GM21619 (cell line): ENCODE measurements at regions not wholly inside any gene's neighbourhood (a gene's known extent, or its start where the extent isn't known, plus 50 kb on each side); places are given as distances from the start of the nearest gene placed in this dataset.
A peak's percentile ranks its signal among the peaks of the same experiment; 100 is the strongest.

Source experiments
- ATAC-seq: cut with Tn5 transposase; IDR thresholded peaks from one replicate; pipeline ENCODE4 v1.9.1; 2021; ENCODE audit not compliant: unreplicated experiment

DNA sequence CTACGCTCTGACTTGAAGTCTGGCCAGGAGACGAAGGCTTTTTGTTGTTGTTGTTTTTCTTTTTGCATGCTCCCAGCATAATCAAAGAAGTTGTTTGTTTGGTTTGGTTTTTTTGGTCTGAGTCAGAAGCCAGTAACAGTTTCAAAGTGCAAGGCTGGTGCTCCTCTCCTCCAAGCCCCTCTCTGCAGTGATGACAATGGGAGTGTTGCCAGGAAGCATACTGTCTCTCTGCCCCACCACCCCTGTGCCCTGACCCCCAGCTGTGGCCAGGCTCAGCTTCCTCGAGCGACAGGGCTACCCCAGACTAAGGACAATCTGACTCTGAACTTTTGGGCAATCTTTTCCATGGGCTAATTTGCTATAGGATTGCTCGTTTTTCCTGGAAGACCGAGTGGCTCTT lies 173.8 kb upstream of the PITX1 start:
- no peak for ATAC-seq

DNA sequence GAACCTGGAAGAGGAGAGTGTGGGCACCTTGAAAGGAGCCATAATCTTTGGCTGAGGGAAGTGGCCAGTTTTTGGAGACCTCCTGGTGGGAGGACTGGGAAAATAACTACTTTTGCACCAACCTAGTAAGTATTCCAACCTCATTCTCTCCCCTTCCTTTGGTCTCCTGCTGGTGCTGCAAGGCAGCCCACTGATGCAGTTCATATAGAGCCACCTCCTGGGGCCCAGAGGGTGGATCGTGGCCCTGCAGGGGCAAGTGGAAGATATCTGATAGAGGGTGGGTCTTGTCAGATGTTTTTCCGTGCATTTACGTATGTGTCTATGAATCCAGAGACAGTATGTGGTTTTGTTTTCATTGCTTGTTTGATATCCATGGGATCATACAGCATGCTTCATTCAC lies 172.8 kb upstream of the PITX1 start:
- no peak for ATAC-seq

DNA sequence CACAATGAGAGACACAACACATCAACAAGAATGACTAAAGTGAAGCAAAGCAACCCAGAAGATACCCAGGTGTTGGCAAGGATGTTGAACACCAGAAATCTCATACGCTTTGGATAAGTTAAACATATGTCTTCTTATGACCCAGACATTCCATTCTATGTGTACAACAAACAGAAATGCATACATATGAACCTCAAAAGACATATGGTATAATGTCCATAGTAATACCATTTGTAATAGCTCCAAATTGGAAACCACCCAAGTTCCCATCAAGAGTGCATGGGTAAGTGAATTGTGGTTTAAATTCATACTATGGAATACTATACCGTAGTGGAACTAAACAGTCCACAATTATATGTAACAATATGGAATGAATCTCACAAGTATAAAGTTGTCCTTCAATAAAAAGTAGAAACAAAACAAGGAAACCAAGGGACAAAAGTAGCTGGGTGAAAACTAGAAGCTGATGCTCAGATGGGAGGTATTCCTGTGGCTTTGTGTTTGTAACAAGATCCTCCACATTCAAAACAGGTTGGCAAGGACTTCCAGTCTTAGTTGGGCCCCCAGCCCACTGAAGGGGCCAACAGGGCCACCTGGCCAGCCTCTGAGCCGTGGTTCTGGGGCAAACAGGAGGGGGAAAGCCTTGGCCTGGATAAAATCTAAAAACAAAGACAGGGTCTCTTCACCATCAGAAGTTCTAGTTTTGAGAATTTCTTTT lies 171.8 kb upstream of the PITX1 start:
- no peak for ATAC-seq

DNA sequence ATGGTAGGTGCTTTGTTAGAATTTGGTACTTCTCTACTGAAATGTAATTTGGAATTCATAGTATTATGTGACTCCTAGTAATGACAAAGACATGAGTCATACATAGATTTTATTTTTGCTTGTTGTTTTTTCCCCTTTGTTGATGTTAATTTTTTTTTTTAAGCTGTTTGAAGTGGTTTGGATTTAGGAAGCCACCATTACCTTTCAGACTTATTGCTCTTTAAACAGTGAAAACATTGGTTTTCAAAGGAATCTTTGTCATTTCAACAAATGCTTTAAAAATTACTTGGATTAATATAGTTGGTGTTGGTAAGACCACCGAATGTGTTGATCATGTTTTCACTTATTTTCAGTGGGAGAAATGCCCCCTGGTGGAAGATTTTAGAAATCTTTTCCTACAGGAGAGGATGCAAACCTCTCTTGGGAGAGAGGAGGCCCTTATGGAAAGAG lies 170.1 kb upstream of the PITX1 start:
- no peak for ATAC-seq

DNA sequence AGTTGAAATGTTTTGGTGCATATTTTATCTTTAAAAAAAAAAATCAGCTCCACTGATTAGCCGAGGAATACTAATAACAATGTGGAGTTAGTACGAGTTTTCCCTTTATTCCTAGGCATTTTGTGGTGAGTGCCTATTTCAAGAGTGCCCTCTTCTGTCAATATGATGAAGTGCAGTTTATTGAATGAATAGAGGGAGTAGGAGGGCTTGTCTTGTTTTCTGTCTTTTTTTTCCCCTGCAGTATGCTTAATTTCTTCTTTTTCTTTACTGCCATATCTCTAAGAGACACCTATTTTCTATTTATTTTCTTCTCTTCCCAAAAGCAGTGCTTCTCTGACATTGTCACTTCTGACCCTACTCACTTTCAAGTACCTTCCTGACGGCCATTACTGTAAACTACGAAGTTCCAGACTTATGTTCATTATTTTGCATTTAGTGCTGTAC lies 169.6 kb upstream of the PITX1 start:
- ATAC-seq = no peak

DNA sequence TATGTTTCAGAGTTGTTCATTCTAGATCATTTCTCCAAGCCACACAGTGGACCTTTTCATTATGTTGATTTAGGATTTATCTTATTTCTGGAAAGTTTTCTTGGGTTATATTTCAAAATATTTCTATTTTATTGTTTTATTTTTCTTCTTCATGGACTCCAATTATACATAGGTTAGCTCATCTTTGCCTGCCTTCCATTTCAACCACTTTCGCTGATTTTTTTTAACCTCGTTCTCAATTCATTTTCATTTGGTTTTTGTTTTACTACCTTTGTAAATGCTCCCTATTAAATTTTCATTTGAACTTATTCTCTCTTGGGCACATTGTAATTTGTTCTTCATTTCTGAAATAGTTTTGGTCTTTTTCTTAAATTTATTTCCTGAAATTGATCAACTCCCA lies 169.0 kb upstream of the PITX1 start:
- no peak for ATAC-seq

DNA sequence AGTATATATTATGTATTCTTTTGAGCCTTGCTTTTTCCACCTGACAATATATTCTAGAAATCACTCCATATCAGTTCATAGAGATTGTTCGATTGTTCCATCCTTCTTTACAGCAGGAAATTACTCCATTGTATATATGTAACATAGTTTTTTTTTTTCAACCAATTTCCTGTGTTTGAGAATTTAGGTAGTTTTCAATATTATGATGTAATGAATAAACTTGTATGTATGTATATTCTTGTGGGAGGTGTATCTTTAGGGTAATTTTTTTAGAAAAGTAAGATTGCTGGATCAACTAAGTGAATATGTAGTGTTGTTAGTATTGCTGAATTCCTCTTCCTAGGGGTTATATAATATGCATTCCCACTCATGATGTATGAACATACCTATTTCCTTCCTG lies 165.9 kb upstream of the PITX1 start:
- ATAC-seq = no peak

DNA sequence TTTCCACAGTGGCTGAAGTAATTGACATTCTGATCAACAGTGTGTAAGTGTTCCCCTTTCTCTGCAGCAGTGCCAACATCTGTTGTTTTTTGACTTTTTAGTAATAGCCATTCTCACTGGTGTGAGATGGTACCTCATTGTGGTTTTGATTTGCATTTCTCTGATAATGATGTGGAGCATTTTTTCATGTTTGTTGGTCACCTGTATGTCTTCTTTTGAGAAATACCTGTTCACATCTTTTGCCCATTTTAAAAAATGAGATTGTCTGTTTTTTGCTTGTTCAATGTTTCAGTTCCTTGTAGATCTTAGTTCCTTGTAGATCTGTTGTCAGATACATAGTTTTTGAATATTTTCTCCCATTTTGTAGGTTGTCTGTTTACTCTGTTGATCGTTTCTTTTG lies 162.5 kb upstream of the PITX1 start:
- no peak for ATAC-seq

DNA sequence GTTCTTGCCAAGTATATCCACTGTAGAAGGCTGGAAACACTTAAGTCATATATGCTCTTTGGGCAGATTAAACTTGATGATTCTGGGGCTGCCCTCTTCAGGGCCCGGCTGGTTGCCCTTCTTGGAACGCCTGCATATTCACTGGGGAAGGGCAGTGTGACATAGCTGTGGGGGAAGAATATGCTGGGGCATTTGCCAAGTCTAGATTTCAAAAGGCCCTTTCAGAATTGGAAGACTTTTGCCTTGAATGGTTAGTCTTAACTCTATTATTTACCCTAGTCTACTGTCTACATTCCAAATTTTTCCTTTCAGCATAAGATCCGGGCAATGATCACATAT lies 161.2 kb upstream of the PITX1 start:
- no peak for ATAC-seq

DNA sequence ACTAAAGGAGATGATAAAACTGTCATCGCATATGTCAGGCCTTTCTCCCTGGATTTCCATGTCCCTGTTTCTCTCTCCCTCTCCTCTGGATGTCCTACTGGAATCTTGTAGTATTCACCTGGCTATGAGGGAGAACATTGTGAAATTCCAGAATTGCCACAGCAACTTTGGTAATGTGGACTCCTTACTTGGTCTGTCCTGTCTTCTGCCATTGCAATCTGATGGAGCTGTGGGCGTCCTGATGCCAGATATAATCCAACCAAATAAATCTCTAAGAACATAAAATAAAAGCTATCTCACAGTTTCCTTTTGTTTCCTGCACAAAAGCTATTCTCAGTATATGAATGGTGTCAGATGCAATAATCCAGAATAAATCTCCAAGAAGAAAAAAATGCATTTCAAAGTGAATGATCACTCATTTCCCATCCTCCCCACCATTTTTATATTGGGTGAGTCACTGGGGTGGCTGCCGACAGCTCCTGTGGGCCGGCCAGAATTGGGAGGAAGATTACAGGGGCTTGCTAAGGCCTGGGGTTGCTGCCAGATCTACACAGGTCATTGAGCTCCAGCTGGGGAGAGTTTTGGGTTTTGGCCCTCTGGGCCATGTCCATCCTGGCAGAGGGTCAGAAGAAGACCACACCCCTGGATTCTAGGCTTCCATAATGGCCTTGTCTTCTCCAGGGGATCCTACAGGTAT lies 160.7 kb upstream of the PITX1 start:
- no peak for ATAC-seq

DNA sequence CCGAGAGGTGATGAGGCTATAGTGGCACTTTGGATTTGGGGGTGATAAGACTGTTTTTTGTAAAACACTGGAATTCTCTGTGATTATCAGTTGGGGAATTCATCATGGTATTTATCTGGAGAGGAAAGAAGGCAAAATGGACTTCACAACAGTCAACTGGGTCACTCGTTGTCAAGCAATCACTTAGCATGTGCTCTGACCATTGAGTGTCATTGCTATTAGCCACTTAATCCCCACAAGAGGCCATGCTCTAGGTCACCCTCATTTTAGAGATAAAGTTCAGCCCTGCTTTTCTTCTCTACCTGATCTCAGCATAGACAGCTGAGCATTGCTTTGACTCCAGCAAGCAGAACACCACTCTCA lies 160.1 kb upstream of the PITX1 start:
- no peak for ATAC-seq

DNA sequence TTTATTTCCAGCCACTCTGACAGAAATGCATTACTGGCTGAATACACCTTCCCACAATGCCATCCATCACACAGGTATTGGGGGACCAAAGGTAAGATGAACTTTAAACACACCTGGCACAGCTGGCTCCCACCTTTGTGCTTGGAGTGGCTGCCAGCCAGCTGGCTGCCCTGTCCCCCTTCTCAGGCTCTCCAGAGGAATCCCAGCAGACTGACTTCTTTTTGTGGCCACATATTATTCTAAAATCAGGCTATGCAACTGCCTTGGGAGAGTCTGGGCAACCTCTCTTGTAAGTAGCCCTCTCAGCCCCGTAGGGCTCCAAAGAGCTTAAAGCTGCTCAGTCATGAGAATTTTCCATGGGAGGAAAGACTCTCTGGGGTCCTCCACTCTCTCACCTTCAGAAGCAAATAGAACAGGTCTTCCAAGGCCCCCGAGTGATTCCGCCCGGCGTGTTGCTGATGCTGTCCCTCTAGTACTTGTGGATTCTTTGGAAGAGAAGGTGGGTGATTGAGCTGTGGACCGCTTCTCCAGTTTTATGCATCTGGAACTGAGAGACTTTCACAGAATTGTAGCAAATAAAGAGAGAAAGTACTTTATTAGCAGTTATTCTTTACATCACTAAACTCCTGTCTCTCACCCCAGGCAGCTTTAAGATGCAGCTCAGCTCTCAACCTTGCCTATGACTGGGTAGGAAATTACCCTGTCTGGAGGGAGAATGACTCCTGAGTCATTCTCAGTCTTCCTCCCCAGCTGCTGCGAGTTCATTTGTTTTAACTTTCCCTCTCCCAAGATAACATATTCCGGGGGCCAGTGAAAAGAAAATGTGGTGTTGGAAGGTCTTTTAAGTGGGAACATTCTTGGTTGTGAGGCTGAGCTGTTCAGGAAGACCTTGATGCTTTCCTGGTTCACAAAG lies 159.4 kb upstream of the PITX1 start:
- no peak for ATAC-seq

DNA sequence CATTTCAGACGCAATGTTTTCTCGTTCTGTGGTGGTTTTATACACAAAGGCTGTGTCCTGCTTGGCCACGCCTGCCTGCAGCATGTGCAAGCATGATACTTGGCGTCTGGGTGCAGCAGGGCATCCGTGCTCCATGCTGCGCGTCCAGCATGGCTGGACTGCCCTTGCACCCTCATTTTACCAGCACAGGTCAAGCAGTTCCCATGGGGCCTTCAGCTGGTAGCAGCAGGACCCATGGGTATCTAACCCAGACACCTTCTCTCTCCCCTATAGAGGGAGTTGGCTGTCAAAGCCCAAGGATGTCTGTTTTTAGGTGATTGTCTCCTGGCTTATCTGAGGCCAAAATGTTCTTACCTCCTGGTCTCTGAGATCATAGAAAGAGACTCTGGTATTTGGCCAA lies 158.3 kb upstream of the PITX1 start:
- ATAC-seq = no peak

DNA sequence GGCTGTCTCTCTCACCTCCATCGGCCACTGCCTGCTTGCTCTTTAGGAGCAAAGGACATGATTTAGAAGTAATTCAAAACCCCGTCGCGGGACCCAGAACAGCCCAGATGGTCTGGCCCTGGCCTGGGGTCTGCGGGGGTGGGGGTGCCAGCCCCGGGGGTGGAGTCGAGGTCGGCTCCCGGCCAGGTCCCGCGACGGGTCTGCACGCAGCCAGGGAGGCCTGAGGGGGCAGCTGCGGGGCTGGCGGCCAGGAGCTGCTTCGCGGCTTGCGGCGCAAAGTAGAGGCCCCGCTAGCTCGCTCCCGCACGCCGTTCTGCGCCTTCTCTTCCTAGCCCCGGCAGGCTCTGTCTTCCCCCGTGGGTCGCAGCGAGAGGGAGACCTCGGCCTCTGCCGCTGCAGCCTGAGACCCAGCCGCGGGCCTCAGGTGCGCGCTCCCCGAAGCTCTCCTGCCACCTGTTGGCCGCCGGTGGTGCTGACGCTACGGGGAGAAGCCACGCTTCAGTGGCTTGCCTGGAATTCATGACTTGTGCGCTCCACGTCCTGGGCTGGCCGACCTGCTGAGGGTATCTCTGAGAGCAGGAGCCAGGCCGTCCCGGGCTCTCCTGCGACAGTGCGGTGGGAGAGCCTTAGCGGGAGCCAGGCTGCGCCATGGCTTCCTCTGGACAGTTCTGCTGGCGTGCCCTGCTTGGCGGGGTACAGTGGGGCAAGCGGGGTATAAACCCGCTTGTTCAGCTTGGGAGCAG lies 157.2 kb upstream of the PITX1 start:
- ATAC-seq = peak; percentile 90

DNA sequence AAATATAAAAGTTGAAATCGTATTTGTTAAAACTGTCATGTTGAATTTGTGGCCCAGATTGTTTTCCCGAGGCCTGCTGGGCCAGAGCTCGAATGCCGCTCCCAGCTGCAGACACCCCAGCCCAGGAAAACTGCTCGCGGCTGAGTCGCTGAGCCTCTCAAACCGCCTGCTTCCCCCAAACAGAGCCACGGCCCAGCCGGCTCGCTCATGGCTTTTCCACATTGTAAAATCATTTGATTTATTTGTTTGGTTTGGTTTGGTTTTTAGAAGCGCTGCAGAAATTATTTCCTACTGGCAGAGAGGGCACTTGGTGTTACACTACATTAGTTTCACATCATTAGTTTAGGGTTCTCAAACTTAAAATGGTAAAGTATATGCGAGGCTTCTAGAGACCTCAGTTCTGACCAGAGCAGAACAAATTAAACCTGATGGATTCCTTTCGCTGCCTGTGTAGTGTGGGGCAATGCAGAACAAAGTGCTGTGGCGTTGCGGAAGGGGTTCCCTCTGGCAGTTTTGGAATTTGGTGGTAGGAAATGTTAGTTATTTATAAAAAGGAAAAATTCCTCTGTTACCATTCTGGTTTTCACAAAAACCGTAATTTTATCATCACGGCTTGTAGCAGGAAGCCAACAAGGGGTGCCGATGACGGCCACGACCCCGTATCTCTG lies 156.5 kb upstream of the PITX1 start:
- no peak for ATAC-seq

DNA sequence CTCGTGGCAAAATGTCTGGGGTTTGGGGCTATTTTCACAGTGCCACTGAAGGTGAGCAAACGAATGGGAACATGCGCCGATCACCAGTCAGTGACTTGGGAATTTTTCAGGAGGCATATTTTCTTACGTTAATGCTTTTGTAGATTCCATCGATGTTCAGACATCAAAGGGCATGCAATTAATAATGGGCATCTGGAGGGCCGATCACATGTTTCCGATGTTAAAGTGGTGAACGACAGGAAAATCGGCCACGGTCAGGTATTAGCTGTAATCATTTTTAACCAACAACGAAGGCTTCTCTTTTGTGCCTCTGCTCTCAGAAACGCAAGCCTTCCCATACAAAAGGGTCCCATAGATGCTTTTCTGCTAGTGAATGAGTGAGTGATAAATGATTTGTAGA lies 155.0 kb upstream of the PITX1 start:
- ATAC-seq = no peak

DNA sequence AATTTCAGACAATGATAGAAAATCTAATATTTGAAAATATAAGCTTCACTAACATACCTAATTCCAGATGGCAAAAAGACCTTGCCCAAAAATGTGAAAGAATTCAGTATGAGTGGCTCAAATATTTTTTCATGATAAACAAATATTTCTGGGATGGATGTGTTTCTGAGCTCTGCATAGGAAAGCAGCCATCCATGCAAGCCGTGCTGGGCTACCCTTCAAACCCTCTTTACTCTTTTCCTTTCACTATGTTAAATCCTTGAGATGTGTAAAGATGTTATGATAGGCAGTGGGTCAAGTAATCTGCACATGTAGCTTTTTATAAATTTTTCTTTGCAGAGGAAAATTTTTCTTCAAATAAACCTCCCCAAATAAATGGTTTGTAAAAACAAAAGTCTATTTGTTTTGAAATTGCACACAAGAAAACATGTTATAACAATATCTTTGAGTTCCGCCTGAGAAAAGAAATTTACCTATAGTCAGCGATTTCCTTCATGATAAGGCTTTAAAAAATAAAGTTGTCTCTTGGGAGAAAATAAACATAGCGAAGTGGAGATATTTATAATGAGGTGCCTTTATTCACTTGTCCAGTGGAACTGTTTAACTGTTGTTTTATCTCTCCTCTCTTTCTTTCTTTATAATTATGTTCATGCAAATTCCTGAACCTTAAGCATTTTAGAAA lies 154.3 kb upstream of the PITX1 start:
- no peak for ATAC-seq

DNA sequence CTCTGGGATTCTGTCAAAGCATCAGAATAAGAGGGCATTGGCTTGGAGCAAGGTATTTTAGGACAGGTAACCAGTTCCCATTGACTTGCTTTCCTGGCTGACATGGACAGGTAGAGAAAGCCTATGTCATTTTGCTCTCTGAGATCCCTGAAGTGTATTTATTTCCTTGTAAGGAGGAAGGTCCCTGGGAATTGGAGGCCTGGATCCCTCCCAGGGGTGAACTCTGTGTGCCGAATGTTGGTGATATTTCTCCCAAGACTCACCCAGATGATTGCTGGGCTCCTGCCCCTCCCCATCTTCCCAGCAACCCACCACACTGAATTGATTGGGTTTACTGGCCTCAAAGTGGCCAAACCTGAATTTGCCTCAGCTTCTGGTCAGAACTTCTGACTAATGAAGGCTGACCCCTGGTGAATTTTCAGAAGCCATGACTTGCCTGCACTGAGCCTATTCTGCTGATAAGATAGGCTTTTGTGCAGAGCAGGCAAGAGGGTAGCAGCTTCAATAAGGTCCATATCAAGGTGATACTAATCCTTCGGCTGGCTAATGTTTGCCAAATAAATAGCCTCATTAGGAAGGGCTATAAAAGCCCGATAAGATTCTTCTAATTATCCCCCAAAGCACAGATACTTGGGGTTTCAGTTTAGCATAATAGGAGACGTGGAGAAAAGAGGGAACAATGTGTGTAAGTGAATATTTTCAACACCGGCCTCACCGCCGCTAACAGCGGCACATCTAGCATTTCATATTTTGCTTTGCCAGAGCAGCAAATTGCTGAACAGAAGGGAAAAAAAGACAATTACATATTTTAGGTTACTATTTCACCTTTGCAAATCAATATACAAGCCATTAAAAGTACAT lies 152.9 kb upstream of the PITX1 start:
- ATAC-seq = no peak

DNA sequence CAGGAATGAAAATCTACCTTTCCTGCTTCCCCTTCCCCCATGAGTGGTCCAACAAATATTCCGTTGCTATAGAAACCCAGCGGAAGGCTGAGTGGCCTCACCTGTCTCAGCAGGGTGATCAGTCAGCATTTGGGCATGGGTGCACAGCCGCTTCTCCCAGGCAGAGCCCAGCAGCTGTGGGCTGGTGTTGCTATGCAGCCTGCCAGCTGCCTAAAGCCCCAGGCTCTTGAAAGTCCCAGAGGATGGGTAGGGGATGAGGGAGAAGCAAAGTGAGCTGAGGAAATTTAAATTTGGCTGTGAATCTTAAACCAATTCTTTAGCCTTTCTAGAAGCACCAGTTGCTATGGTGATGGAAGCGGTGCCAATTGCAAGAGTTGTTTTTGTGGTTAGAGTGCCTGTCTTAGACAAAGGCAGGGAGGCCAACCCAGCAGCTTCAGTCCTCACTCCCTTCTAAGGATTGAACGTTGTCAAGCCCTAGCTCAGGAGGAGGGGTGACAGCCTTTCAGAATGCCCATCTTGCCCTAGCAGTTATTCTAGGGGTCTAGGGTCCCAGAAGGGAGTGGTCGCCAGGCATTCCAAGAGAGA lies 151.5 kb upstream of the PITX1 start:
- no peak for ATAC-seq
